HG02943 (cell line): ENCODE measurements at regions not wholly inside any gene's neighbourhood (a gene's known extent, or its start where the extent isn't known, plus 50 kb on each side); places are given as distances from the start of the nearest gene placed in this dataset.
"Not testable (repeated sequence)": the region's sequence is repeated elsewhere in the genome, so short reads cannot be mapped to it uniquely, and the experiment has no call there.

ENCODE experiments used
- ATAC-seq: cut with Tn5 transposase; IDR thresholded peaks from one replicate; pipeline ENCODE4 v1.9.1; 2021; ENCODE audit warnings: mild to moderate bottlenecking, low read depth, moderate library complexity; ENCODE audit not compliant: unreplicated experiment

DNA sequence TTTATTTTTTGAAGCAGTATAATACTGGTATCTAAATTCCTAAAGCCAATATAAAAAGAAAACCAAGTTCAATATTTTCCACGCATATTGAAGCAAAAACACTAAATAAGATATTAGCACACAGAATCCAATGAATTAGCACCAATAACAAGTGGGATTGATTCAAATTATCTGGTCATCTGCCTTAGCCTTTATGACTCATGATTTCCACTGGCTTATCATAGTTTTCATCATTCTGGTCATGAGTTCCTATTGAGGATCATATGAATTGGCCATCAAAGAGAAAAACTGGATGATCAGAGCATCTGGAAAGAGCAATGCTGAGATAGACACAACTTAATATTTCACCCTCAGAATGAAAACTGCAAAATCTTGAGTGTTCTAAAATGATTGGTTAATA lies 809.9 kb downstream of the MCTP2 start:
- ATAC-seq, result no peak

DNA sequence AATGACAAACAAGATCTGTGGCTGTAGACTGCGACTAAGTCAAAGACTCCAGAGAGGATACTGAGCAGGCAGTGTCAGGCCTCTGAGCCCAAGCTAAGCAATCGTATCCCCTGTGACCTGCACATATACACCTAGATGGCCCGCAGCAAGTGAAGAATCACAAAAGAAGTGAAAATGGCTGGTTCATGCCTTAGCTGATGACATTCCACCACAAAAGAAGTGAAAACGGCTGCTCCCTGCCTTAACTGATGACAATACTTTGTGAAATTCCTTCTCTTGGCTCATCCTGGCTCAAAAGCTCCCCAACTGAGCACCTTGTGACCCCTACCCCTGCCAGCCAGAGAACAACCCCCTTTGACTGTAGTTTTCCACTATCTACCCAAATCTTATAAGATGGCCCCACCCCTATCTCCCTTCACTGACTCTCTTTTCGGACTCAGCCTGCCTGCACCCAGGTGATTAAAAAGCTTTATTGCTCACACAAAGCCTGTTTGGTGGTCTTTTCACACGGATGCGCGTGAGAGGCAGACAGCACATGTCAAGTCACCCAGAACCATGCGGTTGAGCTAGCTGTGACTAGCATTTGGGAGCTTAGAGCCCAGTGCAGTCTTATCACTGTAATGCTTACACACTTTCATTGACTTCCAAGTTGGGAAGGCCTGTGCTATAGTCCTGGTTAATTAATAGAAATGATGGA lies 812.0 kb downstream of the MCTP2 start:
- not testable (repeated sequence) for ATAC-seq

DNA sequence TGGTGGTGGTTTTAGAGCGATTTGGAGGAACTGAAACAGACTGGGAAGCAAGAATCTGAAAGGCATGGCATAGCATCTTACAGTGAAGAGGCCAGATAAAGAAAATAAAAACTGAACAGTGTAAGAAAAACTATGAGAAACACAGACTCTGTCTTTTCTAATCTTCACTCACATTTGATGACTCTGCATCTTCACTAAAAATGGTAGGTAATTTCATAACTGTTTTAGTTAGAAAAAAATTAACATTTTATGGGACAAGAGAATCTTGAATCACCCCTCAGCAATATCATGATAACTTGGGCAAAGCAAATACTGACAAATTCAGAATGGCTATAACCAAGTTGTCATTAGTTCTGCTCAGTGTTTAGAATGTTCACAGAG lies 812.6 kb downstream of the MCTP2 start:
- no peak for ATAC-seq

DNA sequence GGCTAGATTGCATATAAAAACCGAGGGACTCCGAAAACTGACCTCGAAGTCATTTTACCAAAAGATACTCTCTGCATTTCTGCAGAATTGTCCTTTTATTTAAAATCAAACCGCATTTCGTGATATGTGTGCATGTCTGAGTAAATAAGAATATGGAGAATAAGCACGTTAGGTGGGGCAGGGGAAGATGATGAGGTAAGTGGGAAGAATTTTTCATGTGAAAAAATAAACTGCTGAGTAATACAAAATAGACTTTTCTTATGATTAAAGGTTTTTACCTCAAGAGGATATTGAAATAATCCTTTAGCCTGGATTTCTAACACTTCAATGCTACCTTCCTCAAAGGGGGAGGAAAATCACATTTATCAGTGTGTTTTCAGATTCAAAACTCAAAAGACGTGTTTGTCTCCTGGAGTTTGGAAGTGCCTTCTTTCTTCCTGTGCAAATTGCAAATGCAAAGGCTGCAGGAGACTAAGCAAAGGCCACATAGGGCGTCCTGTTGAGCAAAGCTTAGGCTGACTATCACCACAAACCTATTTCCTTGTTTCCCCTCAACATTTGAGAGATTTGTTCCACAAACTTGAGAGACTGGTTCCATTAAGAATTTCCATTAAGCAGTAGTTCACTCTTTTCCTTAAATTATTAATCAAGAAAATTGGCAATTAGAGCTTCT lies 813.5 kb downstream of the MCTP2 start:
- ATAC-seq, result no peak

DNA sequence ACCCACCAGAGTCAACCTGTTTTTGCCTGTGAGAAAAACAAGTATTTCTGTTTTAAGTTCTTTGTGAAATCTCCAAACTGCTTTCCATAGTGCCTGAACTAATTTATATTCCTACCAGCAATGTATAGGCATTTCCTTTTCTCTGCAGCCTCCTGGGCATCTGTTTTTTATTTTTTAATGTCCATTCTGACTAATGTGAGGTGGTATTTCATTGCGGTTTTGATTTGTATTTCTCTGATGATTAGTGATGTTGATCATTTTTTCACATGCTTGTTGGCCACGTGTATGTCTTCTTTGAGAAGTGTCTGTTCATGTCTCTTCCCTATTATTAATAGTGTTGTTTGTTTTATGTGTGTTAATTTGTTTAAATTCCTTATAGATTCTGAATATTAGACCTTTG lies 820.5 kb downstream of the MCTP2 start:
- no peak for ATAC-seq

GRCh38 chr15:95059346-95059905 lies 828.1 kb downstream of the MCTP2 start:
- no peak for ATAC-seq

GRCh38 chr15:95068701-95069521 lies 837.5 kb downstream of the MCTP2 start:
- no peak for ATAC-seq

DNA sequence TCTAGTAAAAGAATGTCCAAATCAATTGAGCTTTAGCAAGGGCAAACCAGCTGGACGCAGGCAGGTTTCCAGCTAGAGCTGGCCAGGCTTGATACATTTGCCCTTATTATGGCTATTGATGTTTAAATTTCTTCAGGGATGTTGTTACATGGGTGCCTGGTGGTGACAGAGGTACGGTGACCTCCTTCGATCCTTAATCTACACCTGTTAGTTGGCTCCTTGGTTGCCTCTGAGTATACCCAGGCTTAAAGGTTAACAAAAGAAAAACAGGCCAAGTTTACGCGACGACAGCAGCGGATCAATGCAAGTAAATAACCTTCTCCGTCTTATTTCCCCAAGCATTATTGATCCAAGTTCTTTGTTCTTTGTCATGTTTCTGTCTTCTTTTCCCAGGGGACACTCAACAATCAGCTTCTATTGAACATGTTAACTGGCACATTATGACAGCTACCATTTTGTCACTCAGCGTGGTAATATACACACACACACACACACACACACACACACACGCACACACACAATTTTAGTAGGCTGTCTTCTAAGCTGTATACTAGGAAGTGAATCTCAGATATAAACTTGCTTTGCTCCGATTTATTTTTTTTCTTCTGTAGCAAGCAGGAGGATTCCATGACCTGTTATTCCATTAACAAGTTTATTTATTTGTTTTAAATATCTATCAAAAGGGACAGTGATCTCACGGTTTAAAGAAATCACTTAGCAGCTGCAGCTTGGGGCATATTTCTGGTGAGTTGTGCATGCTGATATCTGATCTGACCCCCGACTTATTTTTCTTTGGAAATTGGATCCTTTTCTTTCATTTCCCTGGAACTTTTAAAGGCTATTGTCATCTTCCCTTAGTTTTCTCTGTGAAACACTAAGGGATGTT lies 844.7 kb downstream of the MCTP2 start:
- no peak for ATAC-seq

GRCh38 chr15:95076678-95076990 lies 845.3 kb downstream of the MCTP2 start:
- ATAC-seq, result no peak

DNA sequence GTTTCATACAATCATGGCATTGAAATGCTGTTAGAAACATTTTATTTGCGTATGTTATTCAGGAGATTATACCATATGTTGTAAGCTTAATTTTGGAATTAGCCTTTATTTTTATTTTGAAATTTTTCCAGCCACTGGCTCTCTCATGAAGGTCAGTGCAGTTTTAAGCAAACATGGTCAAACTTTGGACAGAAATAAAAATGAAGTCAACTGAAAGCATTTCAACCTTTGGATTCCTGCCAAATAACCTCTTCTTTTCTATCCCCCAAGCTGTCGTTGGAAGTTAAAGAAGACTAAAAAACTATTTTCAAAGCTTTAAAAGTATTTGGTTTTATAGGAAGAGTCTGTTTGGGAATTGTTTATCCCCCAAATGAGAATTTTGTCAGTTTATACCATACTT lies 846.6 kb downstream of the MCTP2 start:
- no peak for ATAC-seq

- not testable (repeated sequence) for ATAC-seq
Measured at GRCh38 chr15:95080228-95080627, 848.9 kb downstream of the MCTP2 start.

DNA sequence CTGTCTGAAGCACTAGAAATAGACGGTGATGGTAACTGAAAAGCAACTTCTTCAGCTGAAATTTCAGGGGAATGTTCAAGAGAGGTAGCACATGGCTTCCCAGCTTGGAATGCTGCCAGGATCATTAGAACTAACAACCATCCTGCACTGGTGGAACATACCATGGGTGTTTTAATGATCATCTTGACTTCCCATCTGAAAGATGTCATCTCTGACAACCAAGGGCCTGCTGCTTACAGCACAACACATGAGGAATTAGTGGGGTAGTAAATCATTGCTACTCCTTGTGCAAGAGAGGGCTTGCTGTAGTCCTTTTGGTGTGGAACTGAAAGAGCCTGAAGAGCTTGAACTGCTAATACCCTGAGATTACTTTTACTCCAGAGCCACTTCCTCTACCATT lies 853.7 kb downstream of the MCTP2 start:
- ATAC-seq, result no peak

- ATAC-seq, result no peak
Measured at GRCh38 chr15:95086531-95087252, 855.3 kb downstream of the MCTP2 start.

DNA sequence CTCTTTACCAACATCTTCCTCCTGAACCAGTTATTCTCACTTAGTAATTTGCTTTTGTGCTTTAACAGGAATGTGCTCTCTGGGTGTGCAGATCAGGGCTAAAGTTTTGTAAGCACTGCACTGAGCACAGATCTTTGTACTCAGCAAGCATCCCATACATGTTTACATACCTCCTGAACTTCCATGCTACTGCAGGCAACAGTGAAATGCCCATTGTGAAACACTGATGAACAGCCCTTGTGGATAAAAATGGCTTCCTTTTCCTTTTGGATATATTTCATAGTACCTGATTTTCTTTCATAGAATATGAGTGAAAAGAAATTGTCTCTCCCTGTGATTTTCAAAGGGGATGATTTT lies 855.9 kb downstream of the MCTP2 start:
- ATAC-seq, result no peak

DNA sequence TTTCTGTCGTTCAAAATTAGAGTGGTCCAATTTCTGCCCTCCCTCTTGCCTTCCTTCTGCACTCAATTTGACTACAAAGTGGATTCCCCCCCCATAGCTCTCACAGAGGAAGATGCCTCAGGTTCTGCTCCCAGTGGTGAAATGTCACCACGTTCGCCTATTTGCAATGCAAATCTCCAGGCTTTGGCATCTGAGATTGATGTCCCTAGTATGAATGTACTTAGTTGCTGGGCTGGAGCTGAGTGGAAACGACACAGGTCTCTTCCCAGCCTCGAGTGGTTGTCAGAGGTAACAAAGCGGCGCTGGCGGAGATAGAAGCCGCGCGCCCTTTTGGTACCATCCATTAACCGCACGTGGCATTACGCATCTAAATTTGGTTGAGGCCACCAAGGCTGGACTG lies 860.1 kb downstream of the MCTP2 start:
- ATAC-seq, result no peak

- no peak for ATAC-seq
Measured at GRCh38 chr15:95095250-95095649, 863.9 kb downstream of the MCTP2 start.

DNA sequence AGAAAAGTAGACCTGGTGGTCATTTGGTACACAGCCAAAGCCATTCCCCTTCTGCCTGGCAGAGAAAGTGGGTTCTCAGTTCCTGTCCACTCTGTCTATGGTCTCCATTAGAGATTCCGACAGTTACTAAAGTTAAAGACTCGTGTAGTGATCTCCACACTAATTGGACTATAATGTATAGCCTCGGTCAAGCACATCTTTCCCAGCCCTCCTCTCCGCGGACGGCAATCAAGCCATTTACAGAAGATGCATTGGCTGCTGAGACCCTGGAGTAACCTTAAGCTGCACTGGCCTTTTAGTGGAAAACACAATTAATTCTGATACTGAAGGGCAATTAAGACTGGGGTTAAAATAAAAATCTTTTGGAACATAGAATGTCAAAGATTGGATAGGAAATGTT lies 865.3 kb downstream of the MCTP2 start:
- no peak for ATAC-seq

DNA sequence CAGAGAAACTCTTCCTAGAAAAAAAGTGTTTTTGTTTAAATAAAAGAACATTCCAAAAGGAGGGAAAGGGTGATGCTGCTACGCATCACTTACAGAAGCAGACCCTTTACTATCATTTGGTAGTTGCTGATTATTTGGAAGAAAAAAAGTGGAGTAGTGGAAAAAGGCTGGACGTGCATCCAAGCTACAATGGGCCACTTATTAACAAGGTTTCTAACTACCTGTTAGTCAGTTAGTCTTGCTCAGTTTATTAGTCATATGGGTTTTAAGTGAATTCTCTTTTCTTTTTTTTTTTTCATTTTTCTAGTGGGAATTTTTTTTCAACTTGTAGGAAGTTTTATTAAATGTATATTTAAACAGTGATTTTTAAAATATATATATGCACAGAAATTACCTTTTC lies 866.0 kb downstream of the MCTP2 start:
- ATAC-seq, result no peak

- ATAC-seq, result no peak
Measured at GRCh38 chr15:95105229-95105628, 873.9 kb downstream of the MCTP2 start.

DNA sequence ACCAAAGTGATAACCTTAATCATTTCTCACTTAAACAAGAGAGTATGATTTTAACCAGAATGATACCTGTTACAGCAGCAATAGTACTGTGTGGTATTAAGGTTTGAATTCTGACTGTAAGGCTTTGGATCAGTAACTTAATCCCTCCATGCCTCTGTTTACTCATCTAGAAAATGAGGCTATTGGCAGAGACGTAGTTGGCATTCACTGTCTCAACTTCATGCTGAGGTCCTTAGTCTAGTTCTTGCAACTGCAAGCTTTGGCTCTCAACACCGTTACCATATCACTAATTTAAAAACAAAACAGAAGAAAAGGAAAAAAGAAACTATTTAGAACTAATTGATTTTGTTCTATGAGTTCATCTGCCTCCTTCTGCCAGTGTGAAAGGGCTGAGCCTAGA lies 875.4 kb downstream of the MCTP2 start:
- ATAC-seq, result no peak
